ENCODE measurements at regions not wholly inside any gene's neighbourhood (a gene's known extent, or its start where the extent isn't known, plus 50 kb on each side); places are given as distances from the start of the nearest gene placed in this dataset.

GRCh38 chr2:479490-480176, 191.7 kb upstream of the ALKAL2 start:
- DNase-seq (ENCODE audit: low spot score) = no peak

GRCh38 chr2:479031-479430, 191.1 kb upstream of the ALKAL2 start:
- no peak for DNase-seq (ENCODE audit: low spot score)

GRCh38 chr2:471560-471959, 183.7 kb upstream of the ALKAL2 start:
- no peak for DNase-seq (ENCODE audit: low spot score)

- DNase-seq (ENCODE audit: low spot score) = no peak
Measured at GRCh38 chr2:469514-469913, 181.6 kb upstream of the ALKAL2 start.

GRCh38 chr2:468648-469336, 180.9 kb upstream of the ALKAL2 start:
- DNase-seq (ENCODE audit: low spot score) = no peak

GRCh38 chr2:467892-468647, 180.2 kb upstream of the ALKAL2 start:
- DNase-seq (ENCODE audit: low spot score) = no peak

- no peak for DNase-seq (ENCODE audit: low spot score)
Measured at GRCh38 chr2:467543-467891, 179.6 kb upstream of the ALKAL2 start.

- DNase-seq (ENCODE audit: low spot score) = no peak
Measured at GRCh38 chr2:467101-467500, 179.2 kb upstream of the ALKAL2 start.

GRCh38 chr2:464562-465309, 176.8 kb upstream of the ALKAL2 start:
- no peak for DNase-seq (ENCODE audit: low spot score)

- no peak for DNase-seq (ENCODE audit: low spot score)
Measured at GRCh38 chr2:460861-461260, 173.0 kb upstream of the ALKAL2 start.

GRCh38 chr2:459931-460330, 172.0 kb upstream of the ALKAL2 start:
- no peak for DNase-seq (ENCODE audit: low spot score)

- DNase-seq (ENCODE audit: low spot score) = no peak
Measured at GRCh38 chr2:458425-458815, 170.5 kb upstream of the ALKAL2 start.

- no peak for DNase-seq (ENCODE audit: low spot score)
Measured at GRCh38 chr2:457792-458424, 170.0 kb upstream of the ALKAL2 start.

GRCh38 chr2:457262-457661, 169.4 kb upstream of the ALKAL2 start:
- no peak for DNase-seq (ENCODE audit: low spot score)

GRCh38 chr2:455913-456312, 168.0 kb upstream of the ALKAL2 start:
- no peak for DNase-seq (ENCODE audit: low spot score)

GRCh38 chr2:455015-455705, 167.3 kb upstream of the ALKAL2 start:
- DNase-seq (ENCODE audit: low spot score) = no peak

GRCh38 chr2:453132-453531, 165.2 kb upstream of the ALKAL2 start:
- no peak for DNase-seq (ENCODE audit: low spot score)

- DNase-seq (ENCODE audit: low spot score) = no peak
Measured at GRCh38 chr2:451495-451894, 163.6 kb upstream of the ALKAL2 start.

- DNase-seq (ENCODE audit: low spot score) = no peak
Measured at GRCh38 chr2:449246-450067, 161.6 kb upstream of the ALKAL2 start.

- no peak for DNase-seq (ENCODE audit: low spot score)
Measured at GRCh38 chr2:447902-448665, 160.2 kb upstream of the ALKAL2 start.
